Common myeloid progenitor, CD34-positive (primary cell): ENCODE measurements at regions not wholly inside any gene's neighbourhood (a gene's known extent, or its start where the extent isn't known, plus 50 kb on each side); places are given as distances from the start of the nearest gene placed in this dataset.
"Not testable (repeated sequence)": the region's sequence is repeated elsewhere in the genome, so short reads cannot be mapped to it uniquely, and the experiment has no call there.

ENCODE experiments used
- CTCF ChIA-PET: fragments of 350-600 bp; sonication (Branson Sonifier 250); formaldehyde crosslinking; loops from one replicate; lab custom pipeline; 2021; ENCODE audit warnings: antibody characterized with exemption; lab: Charles Lee
- POLR2A ChIA-PET: fragments of 350-600 bp; sonication (Branson Sonifier 250); formaldehyde crosslinking; loops from one replicate; lab custom pipeline; 2021; ENCODE audit warnings: antibody characterized with exemption; lab: Charles Lee
- DNase-seq, 3 donors: peaks; one replicate each; pipeline versions ENCODE4 v3.0.0 to v3.0.0-alpha.2; 2013
- H3K27ac ChIP-seq, 2 experiments: 1 replicate in 1 of 2; 2 replicates in 1 of 2; pipeline ENCODE4 v1.7.0; 2013; ENCODE audit warnings: inconsistent platforms in 2 of 2, low read length in 2 of 2, mild to moderate bottlenecking in 2 of 2, low read depth in 1 of 2, moderate library complexity in 1 of 2; ENCODE audit not compliant: severe bottlenecking in 2 of 2, insufficient read depth in 1 of 2, poor library complexity in 1 of 2
- H3K27me3 ChIP-seq, 5 experiments: replicated peaks in 2 of 5; 1 replicate in 3 of 5; 2 replicates in 2 of 5; pipeline versions ENCODE4 v1.6.1 to v1.7.0; 2013; ENCODE audit warnings: low read length in 4 of 5, mild to moderate bottlenecking in 2 of 5, moderate library complexity in 2 of 5, inconsistent platforms in 1 of 5; ENCODE audit not compliant: insufficient read depth in 5 of 5, control insufficient read depth in 4 of 5
- H3K36me3 ChIP-seq, 4 experiments: 1 replicate in 2 of 4; 2 replicates in 2 of 4; pipeline versions ENCODE4 v1.6.1 to v1.7.0; 2013; ENCODE audit warnings: low read length in 3 of 4, control low read depth in 1 of 4, mild to moderate bottlenecking in 1 of 4; ENCODE audit not compliant: control insufficient read depth in 4 of 4, insufficient read depth in 4 of 4
- H3K4me1 ChIP-seq, 4 experiments: 1 replicate in 3 of 4; 2 replicates in 1 of 4; pipeline versions ENCODE4 v1.6.1 to v1.7.1; 2013; ENCODE audit warnings: low read length in 3 of 4, mild to moderate bottlenecking in 3 of 4, control low read depth in 1 of 4, inconsistent platforms in 1 of 4, moderate library complexity in 1 of 4; ENCODE audit not compliant: control insufficient read depth in 4 of 4, insufficient read depth in 4 of 4; ENCODE audit errors: control extremely low read depth in 1 of 4
- H3K4me3 ChIP-seq, 7 experiments: 1 replicate in 4 of 7; 2 replicates in 3 of 7; pipeline versions ENCODE4 v1.5.1 to v1.7.0; 2013; ENCODE audit warnings: mild to moderate bottlenecking in 7 of 7, low read length in 6 of 7, moderate library complexity in 6 of 7, inconsistent platforms in 2 of 7, low read depth in 2 of 7, control low read depth in 1 of 7; ENCODE audit not compliant: insufficient read depth in 4 of 7, control insufficient read depth in 1 of 7; ENCODE audit errors: extremely low read depth in 1 of 7
- H3K9me3 ChIP-seq, 5 experiments: 1 replicate in 4 of 5; 2 replicates in 1 of 5; pipeline versions ENCODE4 v1.6.1 to v1.7.1; 2013; ENCODE audit warnings: low read length in 4 of 5, mild to moderate bottlenecking in 2 of 5, inconsistent platforms in 1 of 5, low read depth in 1 of 5, moderate library complexity in 1 of 5; ENCODE audit not compliant: control insufficient read depth in 4 of 5, insufficient read depth in 2 of 5; ENCODE audit errors: control extremely low read depth in 1 of 5
- WGBS: methylation state at CpG from one replicate; pipeline ENCODE4 v1.1.5; 2013; ENCODE audit not compliant: insufficient coverage; 5-methylcytosine and 5-hydroxymethylcytosine counted together

DNA sequence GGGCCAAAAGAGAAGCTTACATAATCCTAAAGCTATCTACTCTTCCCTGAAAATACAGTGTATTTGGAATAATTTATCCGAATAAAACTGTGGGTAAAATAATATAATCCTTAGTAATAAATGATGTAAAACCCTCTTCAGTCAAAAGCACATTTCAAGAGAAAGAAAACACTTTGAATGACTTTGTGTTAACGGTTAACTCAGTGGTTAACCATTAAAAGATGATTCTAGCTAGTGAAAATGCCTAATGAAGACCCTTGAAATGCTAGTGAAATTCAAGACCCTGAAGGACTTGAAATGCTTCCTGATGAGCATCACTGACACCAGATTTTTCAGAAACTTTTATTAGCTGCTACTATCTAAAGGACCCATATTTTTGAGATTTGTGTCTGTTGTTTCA lies 70.7 kb downstream of the COX7C start:
- no CpG with 5 or more reads among the region's 2 CpGs for WGBS
- CTCF ChIA-PET = no interaction called here
- no peaks in the 10 kb centered on the region for H3K4me1 ChIP-seq

DNA sequence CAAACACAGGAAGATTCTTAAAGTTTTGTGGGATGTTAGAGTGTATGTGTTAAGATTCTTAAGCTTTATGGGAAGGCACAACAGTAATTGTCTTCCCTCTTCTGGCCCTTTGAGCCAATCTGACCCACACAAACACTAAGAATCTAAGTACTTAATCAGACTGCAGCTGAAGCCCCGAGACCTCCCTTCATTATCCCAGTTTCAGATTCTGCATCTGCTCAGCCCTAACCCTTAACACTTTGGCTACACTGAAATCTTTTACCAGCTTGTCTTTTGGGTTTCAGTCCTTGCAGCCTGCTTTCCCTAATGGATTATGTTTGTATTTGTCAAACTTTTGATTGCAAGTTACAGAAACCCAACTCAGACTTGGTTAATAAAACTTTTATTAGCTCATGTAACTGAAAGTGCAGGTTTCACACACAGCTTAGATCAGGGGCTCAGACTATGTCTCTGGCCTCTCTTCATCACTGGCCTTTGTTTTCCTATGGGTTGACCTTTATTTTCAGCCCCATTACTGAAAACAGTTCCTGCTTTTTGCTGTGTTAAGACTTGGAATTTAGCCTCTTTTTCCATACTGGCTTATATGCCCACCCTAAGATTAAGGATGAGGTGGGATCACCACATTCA lies 71.5 kb downstream of the COX7C start:
- WGBS = 100% methylated on average over 1 of the region's 1 CpG
- DNase-seq = no peak
- Histone ChIP-seq H3K4me1 (no peaks in the 10 kb centered on the region), H3K4me3 (no peak overlapping the region), H3K9me3 (no peaks in the 10 kb centered on the region), H3K27ac (no peak overlapping the region), H3K27me3 (no peaks in the 10 kb centered on the region), H3K36me3 (no peaks in the 10 kb centered on the region)
- CTCF ChIA-PET = interaction anchor here (1.3 kb wide), 1 partner anchor 10 kb away, joined by 5 read pairs; no protein-coding TSS in a partner anchor
- POLR2A ChIA-PET = interaction anchor here (0.6 kb wide), 1 partner anchor 18 kb away, joined by 3 read pairs; no protein-coding TSS in a partner anchor

More for the DNA sequence above, 70.7 kb downstream of the COX7C start:
- H3K36me3 ChIP-seq = no peaks in the 10 kb centered on the region
- no peak overlapping the region for H3K4me3 ChIP-seq
- DNase-seq = no peak
- POLR2A ChIA-PET = no interaction called here
- H3K27me3 ChIP-seq = no peaks in the 10 kb centered on the region
- H3K9me3 ChIP-seq = no peaks in the 10 kb centered on the region
- H3K27ac ChIP-seq = no peak overlapping the region

DNA sequence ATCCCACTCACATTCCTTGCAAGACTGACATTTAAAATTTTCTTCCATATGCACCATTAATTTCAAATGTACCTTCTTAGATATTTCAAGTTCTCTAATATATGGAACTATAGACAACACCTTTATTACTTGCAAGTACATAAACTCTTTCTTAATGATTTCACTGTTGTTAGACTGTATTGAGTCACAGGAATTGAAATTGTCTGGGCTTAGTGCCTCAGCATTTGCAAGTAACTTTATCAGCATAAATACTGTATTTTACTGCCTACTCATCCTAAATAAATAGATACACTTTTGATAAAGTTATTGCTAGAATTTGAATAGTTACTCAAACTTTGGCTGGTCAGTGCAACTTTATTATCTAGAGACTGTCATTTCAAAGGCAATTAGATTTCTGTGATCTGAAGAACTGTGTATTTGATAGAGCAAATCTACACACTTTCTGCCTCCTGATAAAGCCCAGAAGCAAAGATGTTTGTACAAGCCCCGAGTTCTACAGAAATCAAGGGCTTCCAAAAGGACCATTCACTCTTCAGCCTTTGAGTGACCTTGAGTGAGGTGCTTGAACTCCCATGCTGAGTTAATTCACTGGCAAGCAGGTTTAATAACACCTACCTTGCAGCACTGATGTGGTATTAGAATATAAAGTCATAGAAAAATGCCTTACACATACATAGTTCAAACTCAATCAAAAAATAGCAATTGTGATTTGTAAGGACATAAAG lies 91.6 kb downstream of the COX7C start:
- no peak overlapping the region for H3K4me3 ChIP-seq
- no peaks in the 10 kb centered on the region for H3K4me1 ChIP-seq
- WGBS = no CpG with 5 or more reads among the region's 1 CpG
- H3K36me3 ChIP-seq = no peaks in the 10 kb centered on the region
- no peaks in the 10 kb centered on the region for H3K27me3 ChIP-seq
- no peak for DNase-seq
- H3K27ac ChIP-seq = no peak overlapping the region
- ChIA-PET POLR2A (no interaction called here), CTCF (no interaction called here)
- H3K9me3 ChIP-seq = no peaks in the 10 kb centered on the region

DNA sequence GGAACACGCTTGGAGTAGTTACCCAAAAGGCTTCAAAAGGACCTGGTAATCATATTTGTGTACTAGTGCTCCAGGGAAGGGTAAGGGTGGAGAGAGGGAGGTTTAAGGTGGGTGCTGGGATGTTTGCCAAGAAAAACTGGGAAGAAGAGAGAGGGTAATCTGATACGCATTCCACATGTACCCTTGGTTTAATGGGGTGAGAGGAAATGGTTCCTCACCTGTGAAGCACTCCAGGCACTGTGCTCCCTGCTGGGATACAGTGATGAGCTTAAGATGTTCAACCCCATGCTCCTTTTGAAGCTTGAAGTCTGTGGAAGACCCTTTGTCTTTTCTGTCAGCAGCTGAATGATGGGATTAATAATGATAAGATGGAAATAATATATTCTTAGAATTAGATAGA lies 98.4 kb downstream of the COX7C start:
- no peaks in the 10 kb centered on the region for H3K36me3 ChIP-seq
- WGBS = 88% methylated on average over 1 of the region's 2 CpGs
- H3K4me3 ChIP-seq = no peak overlapping the region
- no peaks in the 10 kb centered on the region for H3K27me3 ChIP-seq
- DNase-seq = no peak
- POLR2A ChIA-PET = no interaction called here
- CTCF ChIA-PET = no interaction called here
- no peak overlapping the region for H3K27ac ChIP-seq
- no peaks in the 10 kb centered on the region for H3K4me1 ChIP-seq
- no peaks in the 10 kb centered on the region for H3K9me3 ChIP-seq

DNA sequence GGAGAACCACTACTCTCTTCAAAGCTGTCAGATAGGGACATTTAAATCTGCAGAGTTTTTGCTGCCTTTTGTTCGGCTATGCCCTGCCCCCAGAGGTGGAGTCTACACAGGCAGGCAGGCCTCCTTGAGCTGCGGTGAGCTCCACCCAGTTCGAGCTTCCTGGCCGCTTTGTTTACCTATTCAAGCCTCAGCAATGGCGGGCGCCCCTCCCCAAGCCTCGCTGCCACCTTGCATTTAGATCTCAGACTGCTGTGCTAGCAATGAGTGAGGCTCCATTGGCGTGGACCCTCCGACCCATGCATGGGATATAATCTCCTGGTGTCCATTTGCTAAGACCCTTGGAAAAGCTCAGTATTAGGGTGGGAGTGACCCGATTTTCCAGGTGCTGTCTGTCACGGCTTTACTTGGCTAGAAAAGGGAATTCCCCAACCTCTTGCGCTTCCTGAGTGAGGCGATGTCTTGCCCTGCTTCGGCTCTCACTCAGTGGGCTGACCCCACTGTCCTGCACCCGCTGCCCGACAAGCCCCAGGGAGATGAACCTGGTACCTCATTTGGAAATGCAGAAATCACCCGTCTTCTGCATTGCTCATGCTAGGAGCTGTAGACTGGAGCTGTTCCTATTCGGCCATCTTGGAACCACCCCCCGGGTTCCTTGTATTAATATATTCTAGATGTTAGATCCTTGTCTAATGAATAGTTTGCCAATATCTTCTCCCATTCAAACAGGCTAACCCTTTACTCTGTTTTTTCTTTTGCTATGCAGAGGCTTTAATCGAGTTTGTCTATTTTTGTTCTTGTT lies 113.8 kb downstream of the COX7C start:
- H3K27me3 ChIP-seq, DNase-seq, H3K4me1 ChIP-seq, CTCF ChIA-PET, POLR2A ChIA-PET, H3K36me3 ChIP-seq, H3K27ac ChIP-seq, H3K4me3 ChIP-seq, H3K9me3 ChIP-seq: not testable (repeated sequence)
- WGBS = 94% methylated on average over 15 of the region's 20 CpGs

DNA sequence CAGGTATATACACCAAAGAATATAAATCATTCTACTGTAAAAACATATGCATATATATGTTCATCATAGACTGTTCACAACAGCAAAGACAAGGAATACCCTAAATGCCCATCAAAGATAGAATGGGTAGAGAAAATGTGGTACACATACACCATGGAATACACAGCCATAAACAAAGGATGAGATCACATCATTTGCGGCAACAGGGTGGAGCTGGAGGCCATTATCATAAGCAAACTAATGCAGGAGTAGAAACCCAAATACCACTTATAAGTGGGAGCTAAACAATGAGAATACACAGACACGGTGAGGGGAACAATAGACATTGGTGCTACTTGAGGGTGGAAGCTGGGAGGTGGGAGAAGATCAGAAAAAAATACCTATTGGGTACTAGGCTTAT lies 117.6 kb downstream of the COX7C start:
- no peaks in the 10 kb centered on the region for H3K4me1 ChIP-seq
- H3K27ac ChIP-seq = no peak overlapping the region
- no peaks in the 10 kb centered on the region for H3K36me3 ChIP-seq
- no peak for DNase-seq
- ChIA-PET POLR2A (no interaction called here), CTCF (no interaction called here)
- no CpG with 5 or more reads among the region's 2 CpGs for WGBS
- no peak overlapping the region for H3K4me3 ChIP-seq
- no peaks in the 10 kb centered on the region for H3K27me3 ChIP-seq
- peaks cover 0 to 14% (median 7%) of the 10 kb centered on the region in 5 experiments for H3K9me3 ChIP-seq

GRCh38 chr5:86737579-86737978 lies 119.8 kb downstream of the COX7C start:
- ChIA-PET CTCF (interaction anchor here (1.5 kb wide), 1 partner anchor 106 kb away, joined by 3 read pairs; no protein-coding TSS in a partner anchor), POLR2A (no interaction called here)
- Histone ChIP-seq H3K4me3 (no peak overlapping the region), H3K4me1 (no peaks in the 10 kb centered on the region), H3K9me3 (peaks cover 0 to 14% (median 7%) of the 10 kb centered on the region in 5 experiments), H3K36me3 (no peaks in the 10 kb centered on the region), H3K27me3 (no peaks in the 10 kb centered on the region), H3K27ac (no peak overlapping the region)
- no CpG with 5 or more reads among the region's 1 CpG for WGBS
- DNase-seq = no peak
